ENCODE measurements at regions not wholly inside any gene's neighbourhood (a gene's known extent, or its start where the extent isn't known, plus 50 kb on each side); places are given as distances from the start of the nearest gene placed in this dataset.

DNA sequence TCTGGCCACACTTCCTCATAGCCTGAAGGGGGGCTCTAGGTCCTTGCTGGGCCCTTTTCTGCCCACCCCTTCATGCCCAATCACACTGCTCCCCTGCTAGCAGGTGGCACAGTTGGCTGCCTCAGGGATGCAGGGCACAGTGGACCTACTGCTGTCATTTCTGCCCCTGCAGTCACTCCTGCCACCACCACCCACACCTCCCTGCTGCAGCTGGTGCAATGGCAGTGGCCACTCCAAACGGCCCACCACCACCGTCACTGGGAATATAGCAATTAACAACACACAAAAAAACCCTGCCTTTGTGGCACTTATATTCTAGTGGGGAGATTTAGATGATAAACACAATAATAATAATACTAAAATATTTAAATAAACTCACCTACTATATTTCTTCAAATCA, 162.4 kb upstream of the DUSP10 start:
- DNase-seq, result no peak
- H3K27ac Mint-ChIP-seq, result no peak overlapping the region
- no peaks in the 10 kb centered on the region for H3K4me1 Mint-ChIP-seq
- H3K9me3 Mint-ChIP-seq, result no peaks in the 10 kb centered on the region
- no peaks in the 10 kb centered on the region for H3K36me3 Mint-ChIP-seq (ENCODE audit: low read depth)
- no peak overlapping the region for H3K4me3 Mint-ChIP-seq
- no peak for ATAC-seq
- H3K27me3 Mint-ChIP-seq, result peaks cover 2% of the 10 kb centered on the region

GRCh38 chr1:221903594-221903993, 161.7 kb upstream of the DUSP10 start:
- DNase-seq (no peak), ATAC-seq (no peak)
- H3K27ac Mint-ChIP-seq, result no peak overlapping the region
- no peaks in the 10 kb centered on the region for H3K9me3 Mint-ChIP-seq
- H3K4me3 Mint-ChIP-seq, result no peak overlapping the region
- H3K4me1 Mint-ChIP-seq, result no peaks in the 10 kb centered on the region
- H3K27me3 Mint-ChIP-seq, result peaks cover 2% of the 10 kb centered on the region
- H3K36me3 Mint-ChIP-seq (ENCODE audit: low read depth), result no peaks in the 10 kb centered on the region

GRCh38 chr1:221902961-221903360, 161.1 kb upstream of the DUSP10 start:
- no peaks in the 10 kb centered on the region for H3K36me3 Mint-ChIP-seq (ENCODE audit: low read depth)
- peaks cover 2% of the 10 kb centered on the region for H3K27me3 Mint-ChIP-seq
- DNase-seq (no peak), ATAC-seq (no peak)
- H3K9me3 Mint-ChIP-seq, result no peaks in the 10 kb centered on the region
- H3K4me3 Mint-ChIP-seq, result no peak overlapping the region
- H3K27ac Mint-ChIP-seq, result no peak overlapping the region
- no peaks in the 10 kb centered on the region for H3K4me1 Mint-ChIP-seq

DNA sequence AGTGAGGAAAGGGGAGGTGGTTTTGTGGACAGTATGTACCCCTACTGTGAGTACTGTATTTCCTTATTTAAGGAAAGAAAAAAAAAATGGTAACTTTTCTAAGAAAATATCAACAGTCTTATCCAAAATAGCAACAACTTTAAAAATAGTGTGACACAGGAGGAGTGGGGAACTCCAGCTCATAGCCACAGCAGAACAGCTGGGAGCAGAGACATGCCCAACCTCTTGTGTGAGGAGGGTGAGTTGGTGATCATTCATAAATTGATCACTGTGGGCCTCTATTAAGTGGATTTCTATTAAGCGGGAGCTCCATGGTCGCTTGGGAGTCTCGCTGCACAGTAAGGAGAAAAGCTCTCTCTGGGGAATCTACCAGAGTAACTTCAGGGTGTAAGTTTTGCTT, 158.8 kb upstream of the DUSP10 start:
- Mint-ChIP-seq H3K9me3 (no peaks in the 10 kb centered on the region), H3K4me1 (no peaks in the 10 kb centered on the region), H3K27ac (no peak overlapping the region), H3K27me3 (peaks cover 1% of the 10 kb centered on the region), H3K36me3 (ENCODE audit: low read depth) (no peaks in the 10 kb centered on the region), H3K4me3 (no peak overlapping the region)
- no peak for ATAC-seq
- DNase-seq, result no peak

- H3K27ac Mint-ChIP-seq, result no peak overlapping the region
- no peak overlapping the region for H3K4me3 Mint-ChIP-seq
- DNase-seq (no peak), ATAC-seq (no peak)
- H3K9me3 Mint-ChIP-seq, result peaks cover 6% of the 10 kb centered on the region
- H3K36me3 Mint-ChIP-seq (ENCODE audit: low read depth), result no peaks in the 10 kb centered on the region
- H3K27me3 Mint-ChIP-seq, result peaks cover 1% of the 10 kb centered on the region
- no peaks in the 10 kb centered on the region for H3K4me1 Mint-ChIP-seq
These were observed 155.4 kb upstream of the DUSP10 start for GRCh38 chr1:221897321-221897721.

- H3K27me3 Mint-ChIP-seq, result peaks cover 9% of the 10 kb centered on the region
- H3K4me1 Mint-ChIP-seq, result peaks cover 6% of the 10 kb centered on the region
- DNase-seq (no peak), ATAC-seq (no peak)
- peaks cover 6% of the 10 kb centered on the region for H3K9me3 Mint-ChIP-seq
- H3K4me3 Mint-ChIP-seq, result no peak overlapping the region
- H3K36me3 Mint-ChIP-seq (ENCODE audit: low read depth), result no peaks in the 10 kb centered on the region
- H3K27ac Mint-ChIP-seq, result no peak overlapping the region
These were observed 150.5 kb upstream of the DUSP10 start for GRCh38 chr1:221892301-221892830.

GRCh38 chr1:221891708-221892107, 149.8 kb upstream of the DUSP10 start:
- DNase-seq (no peak), ATAC-seq (no peak)
- H3K4me1 Mint-ChIP-seq, result peaks cover 6% of the 10 kb centered on the region
- H3K4me3 Mint-ChIP-seq, result no peak overlapping the region
- peaks cover 6% of the 10 kb centered on the region for H3K9me3 Mint-ChIP-seq
- H3K27me3 Mint-ChIP-seq, result peaks cover 9% of the 10 kb centered on the region
- H3K27ac Mint-ChIP-seq, result no peak overlapping the region
- no peaks in the 10 kb centered on the region for H3K36me3 Mint-ChIP-seq (ENCODE audit: low read depth)

GRCh38 chr1:221888801-221889200, 146.9 kb upstream of the DUSP10 start:
- Mint-ChIP-seq H3K4me3 (no peak overlapping the region), H3K36me3 (ENCODE audit: low read depth) (no peaks in the 10 kb centered on the region), H3K27me3 (peaks cover 7% of the 10 kb centered on the region), H3K9me3 (no peaks in the 10 kb centered on the region), H3K4me1 (peaks cover 6% of the 10 kb centered on the region), H3K27ac (peak overlapping the region; percentile 20)
- DNase-seq (no peak), ATAC-seq (no peak)

- Mint-ChIP-seq H3K9me3 (no peaks in the 10 kb centered on the region), H3K4me1 (peaks cover 6% of the 10 kb centered on the region), H3K36me3 (ENCODE audit: low read depth) (no peaks in the 10 kb centered on the region), H3K27me3 (peaks cover 7% of the 10 kb centered on the region), H3K27ac (no peak overlapping the region), H3K4me3 (no peak overlapping the region)
- ATAC-seq (no peak), DNase-seq (no peak)
These were observed 146.3 kb upstream of the DUSP10 start for GRCh38 chr1:221888218-221888617.

DNA sequence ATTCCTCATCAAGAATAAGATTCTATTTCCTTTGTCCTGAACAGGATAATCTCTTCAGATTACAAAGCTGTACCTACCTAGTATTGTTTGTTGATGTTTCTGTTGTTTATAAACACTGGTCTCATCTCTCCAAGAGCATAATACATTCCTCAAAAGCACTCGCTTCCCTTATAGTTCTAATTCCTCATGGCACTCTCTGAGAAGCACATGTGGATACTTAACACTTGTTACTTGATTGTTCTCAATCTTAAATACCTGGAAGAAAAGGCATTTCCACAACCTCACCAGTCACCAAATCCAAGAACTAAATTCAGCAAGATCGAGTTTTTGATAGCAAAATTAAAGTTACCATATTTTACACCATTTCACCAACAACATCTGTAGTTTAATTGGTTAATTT, 145.9 kb upstream of the DUSP10 start:
- DNase-seq, result no peak
- H3K36me3 Mint-ChIP-seq (ENCODE audit: low read depth), result no peaks in the 10 kb centered on the region
- H3K4me1 Mint-ChIP-seq, result peaks cover 6% of the 10 kb centered on the region
- ATAC-seq, result no peak
- no peaks in the 10 kb centered on the region for H3K9me3 Mint-ChIP-seq
- no peak overlapping the region for H3K27ac Mint-ChIP-seq
- no peak overlapping the region for H3K4me3 Mint-ChIP-seq
- H3K27me3 Mint-ChIP-seq, result peaks cover 7% of the 10 kb centered on the region

GRCh38 chr1:221887415-221887746, 145.5 kb upstream of the DUSP10 start:
- Mint-ChIP-seq H3K4me1 (peaks cover 6% of the 10 kb centered on the region), H3K4me3 (no peak overlapping the region), H3K9me3 (no peaks in the 10 kb centered on the region), H3K27ac (no peak overlapping the region), H3K36me3 (ENCODE audit: low read depth) (no peaks in the 10 kb centered on the region), H3K27me3 (peaks cover 7% of the 10 kb centered on the region)
- no peak for ATAC-seq
- no peak for DNase-seq

- Mint-ChIP-seq H3K27ac (no peak overlapping the region), H3K4me1 (peaks cover 6% of the 10 kb centered on the region), H3K36me3 (ENCODE audit: low read depth) (no peaks in the 10 kb centered on the region), H3K9me3 (no peaks in the 10 kb centered on the region), H3K4me3 (no peak overlapping the region), H3K27me3 (peaks cover 7% of the 10 kb centered on the region)
- ATAC-seq (no peak), DNase-seq (no peak)
These were observed 145.0 kb upstream of the DUSP10 start for GRCh38 chr1:221886743-221887414.

- Mint-ChIP-seq H3K27ac (no peak overlapping the region), H3K4me3 (no peak overlapping the region), H3K9me3 (no peaks in the 10 kb centered on the region), H3K4me1 (peaks cover 6% of the 10 kb centered on the region), H3K27me3 (peaks cover 7% of the 10 kb centered on the region), H3K36me3 (ENCODE audit: low read depth) (no peaks in the 10 kb centered on the region)
- DNase-seq, result no peak
- ATAC-seq, result no peak
These were observed 144.4 kb upstream of the DUSP10 start for GRCh38 chr1:221886311-221886710.

GRCh38 chr1:221884821-221885220, 142.9 kb upstream of the DUSP10 start:
- no peak for DNase-seq
- Mint-ChIP-seq H3K4me3 (no peak overlapping the region), H3K4me1 (peaks cover 4% of the 10 kb centered on the region), H3K27me3 (peaks cover 7% of the 10 kb centered on the region), H3K9me3 (no peaks in the 10 kb centered on the region), H3K36me3 (ENCODE audit: low read depth) (no peaks in the 10 kb centered on the region), H3K27ac (no peak overlapping the region)
- ATAC-seq, result no peak

GRCh38 chr1:221881805-221882581, 140.1 kb upstream of the DUSP10 start:
- no peak overlapping the region for H3K4me3 Mint-ChIP-seq
- H3K9me3 Mint-ChIP-seq, result no peaks in the 10 kb centered on the region
- ATAC-seq (no peak), DNase-seq (no peak)
- H3K4me1 Mint-ChIP-seq, result peaks cover 19% of the 10 kb centered on the region
- peaks cover 4% of the 10 kb centered on the region for H3K27me3 Mint-ChIP-seq
- no peak overlapping the region for H3K27ac Mint-ChIP-seq
- no peaks in the 10 kb centered on the region for H3K36me3 Mint-ChIP-seq (ENCODE audit: low read depth)
